ENCODE measurements at regions not wholly inside any gene's neighbourhood (a gene's known extent, or its start where the extent isn't known, plus 50 kb on each side); places are given as distances from the start of the nearest gene placed in this dataset.

DNA sequence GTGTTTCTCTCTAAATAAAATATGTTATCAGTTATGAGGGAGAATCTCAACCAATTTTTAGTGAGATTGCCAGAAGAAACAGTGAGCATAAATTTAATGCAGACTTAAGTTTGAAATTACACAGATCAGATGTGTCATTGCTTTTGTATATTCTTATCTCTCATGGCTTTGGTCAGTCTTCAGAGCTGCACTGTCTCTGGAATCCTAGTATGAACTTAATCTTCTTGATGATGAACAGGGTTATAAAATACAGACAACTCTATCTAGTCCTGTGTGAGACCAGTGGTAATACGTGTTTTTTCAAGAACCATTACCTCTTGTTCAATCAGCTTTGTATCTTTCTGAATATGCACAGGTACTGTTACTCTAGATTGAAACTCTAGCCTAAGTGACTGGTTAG is 528.0 kb downstream of the DACH1 start:
- Histone ChIP-seq H3K27ac (ENCODE audit: low read length) (no peak overlapping the region), H3K9ac (ENCODE audit: low read length) (no peak overlapping the region), H3K36me3 (ENCODE audit: control insufficient read depth, low read depth, low read length) (no peaks in the 10 kb centered on the region), H3K4me1 (ENCODE audit: control insufficient read depth, low read depth, low read length) (no peaks in the 10 kb centered on the region), H3K27me3 (ENCODE audit: control insufficient read depth, insufficient read depth, low read length) (no peaks in the 10 kb centered on the region), H3K9me3 (ENCODE audit: control insufficient read depth, low read depth, low read length) (no peaks in the 10 kb centered on the region), H3K4me3 (ENCODE audit: low read length) (no peak overlapping the region)

DNA sequence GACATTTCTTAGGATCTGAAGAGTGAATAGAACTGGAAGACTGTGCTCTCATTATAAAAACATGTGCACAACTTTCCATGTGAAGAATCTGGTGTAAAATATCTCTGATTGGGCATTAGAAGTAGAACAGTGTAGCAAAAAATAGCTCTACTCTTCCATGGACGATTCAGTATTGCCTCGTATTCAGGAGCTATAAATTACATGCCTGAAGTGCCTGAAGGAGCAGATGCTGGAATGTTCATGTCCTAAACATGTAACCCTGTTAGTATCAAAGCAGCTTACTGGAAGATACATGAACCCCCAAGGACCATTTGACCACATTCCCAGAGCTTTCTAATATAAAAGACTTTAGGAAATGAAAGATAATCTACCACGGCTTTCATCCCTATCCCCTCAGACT is 528.9 kb downstream of the DACH1 start:
- Histone ChIP-seq H3K36me3 (ENCODE audit: control insufficient read depth, low read depth, low read length) (no peaks in the 10 kb centered on the region), H3K9ac (ENCODE audit: low read length) (no peak overlapping the region), H3K27ac (ENCODE audit: low read length) (no peak overlapping the region), H3K9me3 (ENCODE audit: control insufficient read depth, low read depth, low read length) (no peaks in the 10 kb centered on the region), H3K4me3 (ENCODE audit: low read length) (no peak overlapping the region), H3K27me3 (ENCODE audit: control insufficient read depth, insufficient read depth, low read length) (no peaks in the 10 kb centered on the region), H3K4me1 (ENCODE audit: control insufficient read depth, low read depth, low read length) (no peaks in the 10 kb centered on the region)

DNA sequence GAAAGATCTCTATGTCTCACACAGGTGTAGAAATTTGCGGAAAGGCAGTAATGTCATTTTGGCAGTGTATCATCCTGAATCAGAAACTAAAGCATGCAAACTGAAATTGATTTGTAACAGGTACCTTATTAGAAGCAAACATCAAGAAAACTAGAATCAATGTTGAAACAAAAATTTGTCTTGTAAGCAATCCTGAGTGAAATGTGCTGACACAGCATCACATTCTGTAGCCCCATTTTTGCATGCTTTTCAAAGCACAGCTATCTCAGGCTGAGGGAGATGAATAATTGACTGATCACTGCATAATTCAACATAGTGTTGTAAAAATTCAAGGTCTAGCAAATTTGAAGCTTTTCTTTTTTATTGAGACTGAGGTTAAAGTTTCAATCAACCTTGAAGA is 539.7 kb downstream of the DACH1 start:
- Histone ChIP-seq H3K4me3 (ENCODE audit: low read length) (no peak overlapping the region), H3K36me3 (ENCODE audit: control insufficient read depth, low read depth, low read length) (no peaks in the 10 kb centered on the region), H3K4me1 (ENCODE audit: control insufficient read depth, low read depth, low read length) (no peaks in the 10 kb centered on the region), H3K27me3 (ENCODE audit: control insufficient read depth, insufficient read depth, low read length) (no peaks in the 10 kb centered on the region), H3K27ac (ENCODE audit: low read length) (no peak overlapping the region), H3K9ac (ENCODE audit: low read length) (no peak overlapping the region), H3K9me3 (ENCODE audit: control insufficient read depth, low read depth, low read length) (no peaks in the 10 kb centered on the region)

DNA sequence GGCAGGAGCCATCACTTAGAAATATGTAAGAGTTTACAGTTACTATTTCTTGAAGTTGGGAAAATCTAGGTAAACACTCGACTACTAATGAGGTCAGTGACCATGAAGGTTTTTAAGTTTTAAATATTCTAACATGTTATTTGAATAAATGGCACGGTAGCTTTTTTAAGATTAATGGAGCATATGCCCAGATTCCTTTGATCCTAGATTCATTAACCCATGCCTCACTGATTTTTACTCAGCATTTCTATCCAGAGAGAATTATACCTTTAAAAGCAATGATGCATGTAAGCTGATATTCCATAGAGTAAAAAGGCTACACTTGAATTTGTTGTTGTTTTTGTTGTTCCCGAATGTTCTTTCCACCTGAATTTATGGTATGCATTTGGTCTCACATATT is 541.4 kb downstream of the DACH1 start:
- Histone ChIP-seq H3K36me3 (ENCODE audit: control insufficient read depth, low read depth, low read length) (no peaks in the 10 kb centered on the region), H3K9ac (ENCODE audit: low read length) (no peak overlapping the region), H3K4me3 (ENCODE audit: low read length) (no peak overlapping the region), H3K27me3 (ENCODE audit: control insufficient read depth, insufficient read depth, low read length) (no peaks in the 10 kb centered on the region), H3K4me1 (ENCODE audit: control insufficient read depth, low read depth, low read length) (no peaks in the 10 kb centered on the region), H3K27ac (ENCODE audit: low read length) (no peak overlapping the region), H3K9me3 (ENCODE audit: control insufficient read depth, low read depth, low read length) (no peaks in the 10 kb centered on the region)

DNA sequence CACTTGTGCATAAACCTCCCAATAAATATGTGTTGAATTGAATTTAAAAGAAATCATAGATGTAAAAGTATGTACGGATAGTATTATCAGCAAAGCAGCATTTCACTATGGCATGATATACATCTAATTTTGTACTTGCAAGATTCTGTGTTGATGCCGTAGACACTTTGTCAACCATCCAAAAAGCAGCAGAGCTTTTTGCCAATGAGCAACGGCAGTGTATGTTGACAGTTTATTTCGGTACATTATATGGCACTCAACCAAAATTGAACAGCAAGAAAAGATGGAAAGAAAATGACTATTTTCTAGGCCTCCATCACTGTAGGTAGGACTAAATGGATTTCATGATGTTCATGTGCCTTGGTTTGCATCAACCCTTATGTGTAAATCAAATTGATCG is 543.7 kb downstream of the DACH1 start:
- Histone ChIP-seq H3K36me3 (ENCODE audit: control insufficient read depth, low read depth, low read length) (no peaks in the 10 kb centered on the region), H3K9me3 (ENCODE audit: control insufficient read depth, low read depth, low read length) (peaks cover 2% of the 10 kb centered on the region), H3K27me3 (ENCODE audit: control insufficient read depth, insufficient read depth, low read length) (no peaks in the 10 kb centered on the region), H3K27ac (ENCODE audit: low read length) (no peak overlapping the region), H3K4me3 (ENCODE audit: low read length) (no peak overlapping the region), H3K4me1 (ENCODE audit: control insufficient read depth, low read depth, low read length) (no peaks in the 10 kb centered on the region), H3K9ac (ENCODE audit: low read length) (no peak overlapping the region)

DNA sequence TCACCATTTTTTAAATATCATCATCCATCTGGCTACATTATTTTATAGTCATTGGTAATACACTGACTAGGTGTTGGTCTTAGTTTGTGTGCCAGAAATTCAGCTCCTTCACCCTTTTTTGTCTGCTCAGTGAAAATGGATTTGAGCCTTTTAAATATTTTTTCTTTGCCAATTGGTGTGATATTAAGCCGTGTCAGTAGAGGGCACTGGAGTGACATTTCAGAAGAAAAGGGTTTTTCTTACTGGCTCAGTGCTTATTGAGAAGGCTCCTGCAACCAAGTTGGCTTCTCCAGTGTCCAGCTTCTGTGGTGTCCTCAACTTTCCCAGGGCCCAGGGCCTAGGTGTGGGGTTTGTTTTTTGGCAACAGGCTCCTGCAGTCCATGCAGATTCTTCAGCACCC is 546.6 kb downstream of the DACH1 start:
- Histone ChIP-seq H3K27me3 (ENCODE audit: control insufficient read depth, insufficient read depth, low read length) (no peaks in the 10 kb centered on the region), H3K4me1 (ENCODE audit: control insufficient read depth, low read depth, low read length) (no peaks in the 10 kb centered on the region), H3K36me3 (ENCODE audit: control insufficient read depth, low read depth, low read length) (no peaks in the 10 kb centered on the region), H3K4me3 (ENCODE audit: low read length) (no peak overlapping the region), H3K27ac (ENCODE audit: low read length) (no peak overlapping the region), H3K9me3 (ENCODE audit: control insufficient read depth, low read depth, low read length) (peaks cover 2% of the 10 kb centered on the region), H3K9ac (ENCODE audit: low read length) (no peak overlapping the region)

DNA sequence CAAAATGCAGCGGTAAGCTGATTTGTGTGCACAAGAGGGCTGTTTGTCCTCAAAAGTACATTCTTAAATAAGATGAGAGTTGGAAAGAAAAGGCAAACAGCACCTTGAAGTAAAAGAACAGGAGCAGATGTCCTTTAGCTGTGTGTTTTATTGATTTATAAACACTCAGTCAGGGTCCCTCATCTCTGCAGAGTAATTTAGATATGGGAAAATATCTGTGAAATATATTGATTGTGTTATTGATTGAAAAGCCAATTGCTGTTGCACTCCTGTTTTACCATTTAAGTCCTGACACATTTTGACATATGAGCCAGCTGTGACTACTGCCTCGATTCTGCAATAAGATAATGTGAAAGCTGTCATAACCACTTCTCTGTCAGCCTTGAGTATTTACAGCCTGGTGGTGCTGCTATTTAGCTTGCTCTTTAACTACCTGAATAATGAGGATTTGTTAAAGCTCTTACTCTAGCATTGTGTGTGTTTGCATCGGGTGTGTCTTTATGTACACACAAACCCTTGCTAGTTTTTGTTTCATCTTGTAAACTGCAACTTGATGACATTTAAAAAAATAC is 550.1 kb downstream of the DACH1 start:
- peaks cover 2% of the 10 kb centered on the region for H3K9me3 ChIP-seq (ENCODE audit: control insufficient read depth, low read depth, low read length)
- no peaks in the 10 kb centered on the region for H3K36me3 ChIP-seq (ENCODE audit: control insufficient read depth, low read depth, low read length)
- H3K4me1 ChIP-seq (ENCODE audit: control insufficient read depth, low read depth, low read length): no peaks in the 10 kb centered on the region
- no peak overlapping the region for H3K9ac ChIP-seq (ENCODE audit: low read length)
- H3K27me3 ChIP-seq (ENCODE audit: control insufficient read depth, insufficient read depth, low read length): no peaks in the 10 kb centered on the region
- H3K27ac ChIP-seq (ENCODE audit: low read length): no peak overlapping the region
- H3K4me3 ChIP-seq (ENCODE audit: low read length): no peak overlapping the region

DNA sequence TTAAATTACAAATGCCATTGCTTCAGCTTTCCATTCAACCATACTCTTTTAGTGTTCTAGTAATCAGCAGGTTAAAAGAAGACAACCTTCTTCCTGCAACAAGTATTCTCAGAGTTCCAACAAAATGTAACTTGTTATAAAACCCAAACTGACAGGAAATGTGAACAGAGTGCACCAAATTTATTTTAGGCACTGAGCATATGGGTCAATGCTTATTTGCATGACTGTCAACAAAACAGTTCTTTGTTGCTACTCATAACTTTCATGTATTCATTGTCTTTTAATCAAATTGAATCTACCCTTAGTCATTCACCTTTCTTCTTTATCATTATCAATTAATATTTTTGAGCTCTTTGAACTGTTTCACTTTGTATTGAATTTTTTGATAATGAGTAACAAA is 554.1 kb downstream of the DACH1 start:
- Histone ChIP-seq H3K27me3 (ENCODE audit: control insufficient read depth, insufficient read depth, low read length) (no peaks in the 10 kb centered on the region), H3K27ac (ENCODE audit: low read length) (no peak overlapping the region), H3K36me3 (ENCODE audit: control insufficient read depth, low read depth, low read length) (no peaks in the 10 kb centered on the region), H3K9me3 (ENCODE audit: control insufficient read depth, low read depth, low read length) (no peaks in the 10 kb centered on the region), H3K9ac (ENCODE audit: low read length) (no peak overlapping the region), H3K4me1 (ENCODE audit: control insufficient read depth, low read depth, low read length) (no peaks in the 10 kb centered on the region), H3K4me3 (ENCODE audit: low read length) (no peak overlapping the region)

DNA sequence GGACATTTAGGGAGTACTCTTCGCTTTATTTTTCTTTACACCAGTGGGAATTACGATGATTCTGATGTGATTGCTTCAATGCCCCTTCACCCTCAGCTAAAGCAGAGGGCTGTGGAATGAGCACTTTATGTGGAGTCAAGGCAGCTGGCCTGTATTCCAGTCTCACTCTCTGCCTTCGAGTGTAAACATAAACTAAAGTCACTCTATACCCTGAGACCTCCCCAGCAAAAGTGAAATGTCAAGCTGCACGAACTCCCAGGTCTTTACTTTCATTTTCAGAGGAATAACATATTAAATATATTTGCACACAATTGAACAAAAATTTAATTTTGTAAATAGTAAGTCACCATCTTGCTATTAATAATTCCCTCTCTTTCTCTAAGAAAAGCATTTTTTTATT is 557.1 kb downstream of the DACH1 start:
- Histone ChIP-seq H3K4me1 (ENCODE audit: control insufficient read depth, low read depth, low read length) (peaks cover 5% of the 10 kb centered on the region), H3K4me3 (ENCODE audit: low read length) (no peak overlapping the region), H3K27ac (ENCODE audit: low read length) (no peak overlapping the region), H3K27me3 (ENCODE audit: control insufficient read depth, insufficient read depth, low read length) (no peaks in the 10 kb centered on the region), H3K9ac (ENCODE audit: low read length) (no peak overlapping the region), H3K9me3 (ENCODE audit: control insufficient read depth, low read depth, low read length) (no peaks in the 10 kb centered on the region), H3K36me3 (ENCODE audit: control insufficient read depth, low read depth, low read length) (no peaks in the 10 kb centered on the region)

DNA sequence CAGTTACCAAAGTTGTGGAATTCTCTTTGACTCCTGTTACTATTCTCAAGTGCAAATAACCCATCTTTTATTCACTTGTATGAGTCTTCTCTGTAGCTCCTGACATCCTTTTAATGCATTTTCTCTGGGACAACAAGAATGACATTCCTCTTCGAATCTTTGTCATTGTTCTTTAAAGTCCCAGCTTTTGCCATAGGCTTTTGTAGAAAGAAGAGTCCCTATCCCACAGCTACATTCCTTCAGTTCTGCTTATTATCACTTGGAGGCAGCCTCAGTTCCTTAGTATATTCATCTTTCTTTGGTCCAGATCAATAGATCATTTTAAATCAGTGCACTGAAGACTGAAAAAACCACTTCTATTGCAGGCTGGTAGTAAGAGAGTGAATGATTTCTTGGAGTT is 560.2 kb downstream of the DACH1 start:
- Histone ChIP-seq H3K27me3 (ENCODE audit: control insufficient read depth, insufficient read depth, low read length) (no peaks in the 10 kb centered on the region), H3K4me3 (ENCODE audit: low read length) (no peak overlapping the region), H3K9me3 (ENCODE audit: control insufficient read depth, low read depth, low read length) (no peaks in the 10 kb centered on the region), H3K4me1 (ENCODE audit: control insufficient read depth, low read depth, low read length) (peaks cover 5% of the 10 kb centered on the region), H3K27ac (ENCODE audit: low read length) (no peak overlapping the region), H3K36me3 (ENCODE audit: control insufficient read depth, low read depth, low read length) (no peaks in the 10 kb centered on the region), H3K9ac (ENCODE audit: low read length) (no peak overlapping the region)

DNA sequence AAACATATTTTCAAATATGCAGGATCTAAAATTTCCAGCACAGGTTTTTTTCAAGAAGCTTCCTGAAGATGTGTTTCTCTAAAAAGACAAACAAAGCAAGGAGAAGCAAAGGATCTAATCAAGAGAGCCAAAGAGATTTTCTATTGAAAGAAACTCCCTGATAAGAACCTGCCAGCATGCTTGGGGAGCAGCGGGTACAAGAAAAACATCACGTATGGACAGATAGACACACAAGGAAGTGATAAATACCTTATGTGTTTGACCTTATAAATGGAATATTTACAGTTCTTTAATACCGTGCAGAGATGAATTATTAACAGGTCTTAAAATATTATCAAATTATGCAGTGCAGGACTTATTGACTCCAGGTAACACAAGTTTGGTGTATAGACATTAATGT is 562.1 kb downstream of the DACH1 start:
- H3K4me1 ChIP-seq (ENCODE audit: control insufficient read depth, low read depth, low read length): peaks cover 5% of the 10 kb centered on the region

DNA sequence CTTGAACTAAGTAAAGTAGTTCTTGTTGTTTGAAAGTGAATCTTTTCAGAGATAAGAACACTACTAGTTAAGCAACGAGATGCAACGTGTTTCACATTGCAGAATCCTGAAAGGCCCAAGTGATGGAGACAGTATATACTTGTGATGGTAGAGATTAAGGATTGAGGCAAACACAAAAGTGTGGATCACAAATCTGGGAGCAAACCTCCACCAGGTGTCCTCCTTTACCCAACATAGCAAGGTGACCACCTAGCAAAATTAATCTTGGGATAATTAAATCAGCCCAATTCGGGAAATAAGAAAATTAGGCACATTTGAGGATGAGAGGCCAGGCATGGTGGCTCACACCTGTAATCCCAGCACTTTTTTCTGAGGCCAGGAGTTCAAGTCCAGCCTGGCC is 563.9 kb downstream of the DACH1 start:
- Histone ChIP-seq H3K9me3 (ENCODE audit: control insufficient read depth, low read depth, low read length) (no peaks in the 10 kb centered on the region), H3K27me3 (ENCODE audit: control insufficient read depth, insufficient read depth, low read length) (no peaks in the 10 kb centered on the region), H3K4me3 (ENCODE audit: low read length) (no peak overlapping the region), H3K36me3 (ENCODE audit: control insufficient read depth, low read depth, low read length) (no peaks in the 10 kb centered on the region), H3K27ac (ENCODE audit: low read length) (no peak overlapping the region), H3K9ac (ENCODE audit: low read length) (no peak overlapping the region), H3K4me1 (ENCODE audit: control insufficient read depth, low read depth, low read length) (peaks cover 5% of the 10 kb centered on the region)

More for the DNA sequence above, 562.1 kb downstream of the DACH1 start:
- Histone ChIP-seq H3K36me3 (ENCODE audit: control insufficient read depth, low read depth, low read length) (no peaks in the 10 kb centered on the region), H3K9ac (ENCODE audit: low read length) (no peak overlapping the region), H3K9me3 (ENCODE audit: control insufficient read depth, low read depth, low read length) (no peaks in the 10 kb centered on the region), H3K27ac (ENCODE audit: low read length) (no peak overlapping the region), H3K4me3 (ENCODE audit: low read length) (no peak overlapping the region), H3K27me3 (ENCODE audit: control insufficient read depth, insufficient read depth, low read length) (no peaks in the 10 kb centered on the region)

Measured in iPS-18a (cell line).